GM19324 (cell line): ENCODE measurements at regions not wholly inside any gene's neighbourhood (a gene's known extent, or its start where the extent isn't known, plus 50 kb on each side); places are given as distances from the start of the nearest gene placed in this dataset.
"Not testable (repeated sequence)": the region's sequence is repeated elsewhere in the genome, so short reads cannot be mapped to it uniquely, and the experiment has no call there.

Experiments
- ATAC-seq: cut with Tn5 transposase; IDR thresholded peaks from one replicate; pipeline ENCODE4 v1.9.1; 2021; ENCODE audit warnings: mild to moderate bottlenecking, moderate library complexity; ENCODE audit not compliant: unreplicated experiment, low FRiP score

- ATAC-seq, result no peak
Measured at GRCh38 chr1:121443001-121443540, 258.3 kb downstream of the SRGAP2C start.

GRCh38 chr1:121444096-121444495, 259.3 kb downstream of the SRGAP2C start:
- no peak for ATAC-seq

GRCh38 chr1:121445679-121446078, 260.9 kb downstream of the SRGAP2C start:
- ATAC-seq, result no peak

- not testable (repeated sequence) for ATAC-seq
Measured at GRCh38 chr1:121447280-121447923, 262.6 kb downstream of the SRGAP2C start.

- not testable (repeated sequence) for ATAC-seq
Measured at GRCh38 chr1:121448064-121448463, 263.3 kb downstream of the SRGAP2C start.

- ATAC-seq, result no peak
Measured at GRCh38 chr1:121448851-121449250, 264.1 kb downstream of the SRGAP2C start.

GRCh38 chr1:121452484-121452883, 267.7 kb downstream of the SRGAP2C start:
- no peak for ATAC-seq

- ATAC-seq, result peak; percentile 91
Measured at GRCh38 chr1:121458291-121459048, 273.7 kb downstream of the SRGAP2C start.

GRCh38 chr1:121459235-121459634, 274.5 kb downstream of the SRGAP2C start:
- no peak for ATAC-seq

GRCh38 chr1:121469395-121469794, 284.6 kb downstream of the SRGAP2C start:
- not testable (repeated sequence) for ATAC-seq

- ATAC-seq, result not testable (repeated sequence)
Measured at GRCh38 chr1:121470401-121470800, 285.6 kb downstream of the SRGAP2C start.

GRCh38 chr1:121471523-121471922, 286.7 kb downstream of the SRGAP2C start:
- ATAC-seq, result peak; percentile 98

- ATAC-seq, result no peak
Measured at GRCh38 chr1:121472017-121472416, 287.2 kb downstream of the SRGAP2C start.

- ATAC-seq, result no peak
Measured at GRCh38 chr1:121483234-121483633, 298.5 kb downstream of the SRGAP2C start.

- ATAC-seq, result no peak
Measured at GRCh38 chr1:121483961-121484424, 299.2 kb downstream of the SRGAP2C start.

- ATAC-seq, result not testable (repeated sequence)
Measured at GRCh38 chr1:121494796-121495195, 310.0 kb downstream of the SRGAP2C start.

GRCh38 chr1:121511455-121511854, 326.7 kb downstream of the SRGAP2C start:
- not testable (repeated sequence) for ATAC-seq

GRCh38 chr1:121511876-121512275, 327.1 kb downstream of the SRGAP2C start:
- not testable (repeated sequence) for ATAC-seq

GRCh38 chr1:121515235-121515634, 330.5 kb downstream of the SRGAP2C start:
- ATAC-seq, result no peak

- peak; percentile 58 for ATAC-seq
Measured at GRCh38 chr1:121516234-121516967, 331.6 kb downstream of the SRGAP2C start.
